Stomach (tissue), 8 donors: ENCODE measurements at regions not wholly inside any gene's neighbourhood (a gene's known extent, or its start where the extent isn't known, plus 50 kb on each side); places are given as distances from the start of the nearest gene placed in this dataset.
A peak's percentile ranks its signal among the peaks of the same experiment; 100 is the strongest.

ENCODE experiments used
- DNase-seq, 2 donors: peaks; one replicate each; pipeline versions ENCODE4 v3.0.0 to v3.0.0-alpha.2; 2013 to 2019
- H3K27ac ChIP-seq, 5 donors: fragments of 200-600 bp in 4 of 5; sonication (generic) in 4 of 5; one replicate each; pipeline ENCODE4 v1.5.1; 2013 to 2019; ENCODE audit warnings: mild to moderate bottlenecking in 1 of 5, moderate library complexity in 1 of 5
- H3K27me3 ChIP-seq, 3 donors: fragments of 200-600 bp; sonication (generic); one replicate each; pipeline ENCODE4 v1.5.1; 2017 to 2019; ENCODE audit warnings: mixed run types in 1 of 3
- H3K36me3 ChIP-seq, 4 donors: fragments of 200-600 bp; sonication (generic); 1 replicate in 3 of 4; 2 replicates in 1 of 4; pipeline ENCODE4 v1.5.1; 2016 to 2019
- H3K4me1 ChIP-seq, 4 donors: fragments of 200-600 bp; sonication (generic); one replicate each; pipeline ENCODE4 v1.5.1; 2016 to 2019
- H3K4me3 ChIP-seq, 4 donors: fragments of 200-600 bp; sonication (generic) in 3 of 4; one replicate each; pipeline ENCODE4 v1.5.1; 2016 to 2019; ENCODE audit warnings: mild to moderate bottlenecking in 1 of 4
- H3K9me3 ChIP-seq, 4 donors: fragments of 200-600 bp; sonication (generic); one replicate each; pipeline ENCODE4 v1.5.1; 2016 to 2019
- EP300 ChIP-seq: sonication (generic); formaldehyde crosslinking; IDR thresholded peaks from one replicate; pipeline ENCODE4 v1.6.1; 2017; ENCODE audit warnings: antibody characterized with exemption
- POLR2A ChIP-seq, 4 donors: fragments of 450-650 bp; IDR thresholded peaks; one replicate each; pipeline ENCODE4 v1.6.1; 2016; ENCODE audit warnings: antibody characterized with exemption in 4 of 4, control low read depth in 2 of 4, mild to moderate bottlenecking in 1 of 4, moderate library complexity in 1 of 4
- POLR2AphosphoS5 ChIP-seq, 3 donors: sonication (generic); formaldehyde crosslinking; IDR thresholded peaks; one replicate each; pipeline ENCODE4 v1.6.1; 2016; ENCODE audit warnings: antibody characterized with exemption in 3 of 3
- WGBS, 5 donors: extraction: QIAGEN DNeasy Blood & Tissue Kit in 3 of 5; methylation state at CpG; one replicate each; pipeline versions ENCODE4 v1.1.5 to v1.1.7; 2013 to 2018; 5-methylcytosine and 5-hydroxymethylcytosine counted together
- intact Hi-C: fragments of 100-400 bp; cut with DNase I; formaldehyde crosslinking; loops from one replicate; pipeline ENCODE4 v1.15.1; 2023; ENCODE audit warnings: low total_unique reads
- TF ChIP-seq, protein P1 (sequence below), 7 experiments: fragments of 450-650 bp in 4 of 7; fragments of 200-600 bp in 3 of 7; sonication (generic) in 3 of 7; IDR thresholded peaks; one replicate each; pipeline ENCODE4 v1.5.1; 2016 to 2019; ENCODE audit warnings: antibody characterized with exemption in 7 of 7, control low read depth in 2 of 7, mild to moderate bottlenecking in 1 of 7
- donor health status: healthy with polysubstance abuse.
- donor health status: Bipolar disorder and iron deficiency.
- donor health status: healthy.

DNA sequence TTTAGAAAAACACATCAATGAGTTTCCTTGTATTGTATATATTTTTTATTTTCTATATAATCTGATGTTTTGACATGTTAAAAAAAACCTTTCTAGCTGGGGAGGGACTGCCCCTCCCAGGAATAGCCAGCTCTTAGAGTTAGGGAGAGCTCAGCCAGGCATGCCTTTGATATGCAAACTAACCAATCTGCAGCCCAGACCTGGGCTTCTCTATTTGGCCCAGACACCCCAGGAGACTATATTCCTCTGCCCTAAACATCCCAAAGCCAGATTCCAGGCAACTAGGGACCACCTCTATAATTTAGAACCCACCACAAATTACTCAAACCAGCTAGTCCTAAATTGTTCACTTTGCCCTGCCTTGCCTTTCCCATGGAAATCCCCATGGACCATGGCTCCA lies 390.9 kb upstream of the ADAMTS9 start:
- no peak overlapping the region for H3K4me3 ChIP-seq
- intact Hi-C loops, result no loop called here
- H3K27me3 ChIP-seq, result no peaks in the 10 kb centered on the region
- no peaks in the 10 kb centered on the region for H3K4me1 ChIP-seq
- no peak for DNase-seq
- TF ChIP-seq POLR2A (IDR thresholded peaks at IDR 0.05) (no peak), POLR2AphosphoS5 (IDR thresholded peaks at IDR 0.05) (no peak), EP300 (no peak)
- TF ChIP-seq, protein P1, sequence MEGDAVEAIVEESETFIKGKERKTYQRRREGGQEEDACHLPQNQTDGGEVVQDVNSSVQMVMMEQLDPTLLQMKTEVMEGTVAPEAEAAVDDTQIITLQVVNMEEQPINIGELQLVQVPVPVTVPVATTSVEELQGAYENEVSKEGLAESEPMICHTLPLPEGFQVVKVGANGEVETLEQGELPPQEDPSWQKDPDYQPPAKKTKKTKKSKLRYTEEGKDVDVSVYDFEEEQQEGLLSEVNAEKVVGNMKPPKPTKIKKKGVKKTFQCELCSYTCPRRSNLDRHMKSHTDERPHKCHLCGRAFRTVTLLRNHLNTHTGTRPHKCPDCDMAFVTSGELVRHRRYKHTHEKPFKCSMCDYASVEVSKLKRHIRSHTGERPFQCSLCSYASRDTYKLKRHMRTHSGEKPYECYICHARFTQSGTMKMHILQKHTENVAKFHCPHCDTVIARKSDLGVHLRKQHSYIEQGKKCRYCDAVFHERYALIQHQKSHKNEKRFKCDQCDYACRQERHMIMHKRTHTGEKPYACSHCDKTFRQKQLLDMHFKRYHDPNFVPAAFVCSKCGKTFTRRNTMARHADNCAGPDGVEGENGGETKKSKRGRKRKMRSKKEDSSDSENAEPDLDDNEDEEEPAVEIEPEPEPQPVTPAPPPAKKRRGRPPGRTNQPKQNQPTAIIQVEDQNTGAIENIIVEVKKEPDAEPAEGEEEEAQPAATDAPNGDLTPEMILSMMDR (IDR thresholded peaks at IDR 0.05), result no peak
- no peak overlapping the region for H3K27ac ChIP-seq
- H3K9me3 ChIP-seq, result no peaks in the 10 kb centered on the region
- no peaks in the 10 kb centered on the region for H3K36me3 ChIP-seq

DNA sequence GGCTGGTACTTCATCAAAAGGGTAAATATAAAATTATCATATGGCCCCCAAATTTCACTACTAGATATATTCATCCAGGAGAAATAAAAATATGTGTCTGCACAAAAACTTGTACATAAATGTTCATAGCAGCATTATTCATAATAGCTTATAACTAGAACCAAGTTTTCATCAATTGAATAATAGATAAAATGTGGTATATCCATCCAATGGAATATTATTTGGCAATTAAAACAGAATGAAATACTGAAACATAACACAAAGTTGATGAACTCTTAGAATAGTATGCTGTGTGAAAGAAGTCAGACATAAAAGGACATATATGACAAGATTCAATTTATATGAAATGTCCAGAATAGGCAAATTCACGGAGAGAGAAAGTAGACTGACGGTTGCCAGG lies 389.3 kb upstream of the ADAMTS9 start:
- TF ChIP-seq POLR2AphosphoS5 (IDR thresholded peaks at IDR 0.05) (no peak), EP300 (no peak), POLR2A (IDR thresholded peaks at IDR 0.05) (no peak)
- TF ChIP-seq, protein P1 (IDR thresholded peaks at IDR 0.05), result no peak
- Histone ChIP-seq H3K27ac (no peak overlapping the region), H3K36me3 (no peaks in the 10 kb centered on the region), H3K4me1 (no peaks in the 10 kb centered on the region), H3K9me3 (peaks cover 0 to 4% (median 0%) of the 10 kb centered on the region in 4 donors), H3K4me3 (no peak overlapping the region), H3K27me3 (no peaks in the 10 kb centered on the region)
- 92 to 98% (median 97%) methylated on average over 2 of the region's 2 CpGs for WGBS, 5 donors
- intact Hi-C loops, result no loop called here
- no peak for DNase-seq

DNA sequence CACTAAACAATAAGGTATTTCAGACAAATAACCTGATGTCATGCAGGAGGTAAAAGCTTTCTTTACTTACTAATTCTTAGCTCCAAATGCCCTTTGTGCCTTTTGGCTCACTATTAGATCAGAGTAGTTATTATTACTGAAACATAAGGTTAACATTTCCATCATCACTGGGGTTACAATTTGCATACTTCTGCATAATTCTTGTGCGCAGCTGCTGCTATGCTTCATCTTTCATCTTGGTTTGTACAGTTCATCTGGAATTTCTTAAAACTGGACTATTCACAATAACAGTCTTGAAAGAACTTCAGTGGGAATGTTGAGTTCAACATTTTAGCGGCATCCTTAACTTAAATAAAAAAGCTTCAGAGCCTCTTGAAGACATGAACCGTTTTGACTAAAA lies 383.2 kb upstream of the ADAMTS9 start:
- Histone ChIP-seq H3K9me3 (peaks cover 0 to 11% (median 3%) of the 10 kb centered on the region in 4 donors), H3K4me3 (no peak overlapping the region), H3K4me1 (no peaks in the 10 kb centered on the region), H3K27me3 (no peaks in the 10 kb centered on the region), H3K36me3 (no peaks in the 10 kb centered on the region), H3K27ac (no peak overlapping the region)
- DNase-seq, result peak in 1 of 2 donors; percentile 11
- no peak for TF ChIP-seq POLR2AphosphoS5 (IDR thresholded peaks at IDR 0.05)
- TF ChIP-seq EP300, result no peak
- no peak for TF ChIP-seq POLR2A (IDR thresholded peaks at IDR 0.05)
- TF ChIP-seq, protein P1 (IDR thresholded peaks at IDR 0.05), result no peak
- 72 to 84% (median 81%) methylated on average over 3 of the region's 3 CpGs for WGBS, 5 donors
- intact Hi-C loops, result no loop called here

DNA sequence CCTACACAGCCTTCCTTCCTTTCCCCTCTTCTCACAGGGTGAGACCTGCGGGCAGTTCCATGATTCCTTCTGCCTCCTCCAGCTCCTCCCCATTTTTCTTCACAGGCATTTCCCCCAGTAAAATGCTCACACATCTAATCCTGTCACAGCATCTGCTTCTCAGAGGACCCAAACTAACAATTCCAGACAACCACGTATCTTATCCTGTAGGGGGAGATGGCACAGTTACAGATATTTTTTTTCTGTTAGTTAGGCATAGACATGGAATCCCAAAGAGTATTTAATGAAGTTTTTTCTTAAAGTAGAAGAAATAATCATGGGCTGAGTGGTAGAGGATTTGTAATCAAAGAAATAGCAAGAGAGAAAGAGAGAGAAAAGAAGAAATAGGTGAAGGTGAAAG lies 373.1 kb upstream of the ADAMTS9 start:
- Histone ChIP-seq H3K9me3 (peaks cover 0 to under 1% (median 0%) of the 10 kb centered on the region in 4 donors), H3K27ac (no peak overlapping the region), H3K27me3 (no peaks in the 10 kb centered on the region), H3K36me3 (no peaks in the 10 kb centered on the region), H3K4me1 (no peaks in the 10 kb centered on the region), H3K4me3 (no peak overlapping the region)
- TF ChIP-seq POLR2A (IDR thresholded peaks at IDR 0.05), result no peak
- WGBS, 5 donors, result 66 to 85% (median 78%) methylated on average over 2 of the region's 2 CpGs
- intact Hi-C loops, result no loop called here
- DNase-seq, result no peak

DNA sequence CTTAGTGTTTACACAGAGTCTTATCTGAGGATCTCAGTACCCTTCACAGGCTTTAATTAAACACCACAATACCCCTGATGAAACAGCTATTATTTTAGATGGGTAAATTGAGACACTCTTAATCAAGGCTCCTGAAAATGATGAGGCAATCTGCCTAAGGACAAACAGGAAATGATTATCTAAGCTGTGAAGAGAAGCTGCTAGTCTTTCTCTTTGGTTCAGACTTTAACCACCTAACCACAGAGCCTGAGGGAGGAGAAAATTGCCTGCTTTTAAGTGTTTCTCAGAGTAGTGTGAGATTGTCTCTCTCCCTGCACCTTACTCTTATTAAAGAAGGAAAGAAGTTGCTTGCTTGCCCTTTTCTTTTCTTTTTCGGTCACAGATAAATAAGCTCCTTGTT lies 364.3 kb upstream of the ADAMTS9 start:
- Histone ChIP-seq H3K9me3 (peaks cover 0 to 8% (median 0%) of the 10 kb centered on the region in 4 donors), H3K27ac (no peak overlapping the region), H3K4me3 (no peak overlapping the region), H3K4me1 (no peaks in the 10 kb centered on the region), H3K36me3 (no peaks in the 10 kb centered on the region), H3K27me3 (no peaks in the 10 kb centered on the region)
- TF ChIP-seq, protein P1 (IDR thresholded peaks at IDR 0.05), result no peak
- TF ChIP-seq POLR2AphosphoS5 (IDR thresholded peaks at IDR 0.05) (no peak), POLR2A (IDR thresholded peaks at IDR 0.05) (no peak), EP300 (no peak)
- WGBS, 5 donors, result 56 to 89% (median 66%) methylated on average over 1 of the region's 1 CpG
- DNase-seq, result no peak
- intact Hi-C loops, result no loop called here
